ENCODE measurements at regions not wholly inside any gene's neighbourhood (a gene's known extent, or its start where the extent isn't known, plus 50 kb on each side); places are given as distances from the start of the nearest gene placed in this dataset.

GRCh38 chr5:53250201-53250550 is 140.6 kb upstream of the MOCS2 start:
- TF ChIP-seq CTCF (IDR thresholded peaks at IDR 0.05) (no peak), POLR2AphosphoS5 (IDR thresholded peaks at IDR 0.05) (no peak), POLR2A (IDR thresholded peaks at IDR 0.05) (no peak)

All from prostate gland (tissue), 2 donors.